C1 segment of cervical spinal cord (tissue), 14 donors: ENCODE measurements at regions not wholly inside any gene's neighbourhood (a gene's known extent, or its start where the extent isn't known, plus 50 kb on each side); places are given as distances from the start of the nearest gene placed in this dataset.
A peak's percentile ranks its signal among the peaks of the same experiment; 100 is the strongest.
"Not testable (repeated sequence)": the region's sequence is repeated elsewhere in the genome, so short reads cannot be mapped to it uniquely, and the experiment has no call there.

ENCODE experiments used
- DNase-seq, 14 donors: peaks; one replicate each; lab custom pipeline; 2025; lab: John Stamatoyannopoulos, UW

- no peak for DNase-seq
Observed at GRCh38 chr5:116806836-116807235, 232.2 kb upstream of the SEMA6A start.

GRCh38 chr5:116799401-116799800 is 224.8 kb upstream of the SEMA6A start:
- no peak for DNase-seq

- no peak for DNase-seq
Observed at GRCh38 chr5:116795189-116795588, 220.6 kb upstream of the SEMA6A start.

- no peak for DNase-seq
Observed at GRCh38 chr5:116789522-116789921, 214.9 kb upstream of the SEMA6A start.

GRCh38 chr5:116788851-116789403 is 214.3 kb upstream of the SEMA6A start:
- DNase-seq = peak in 1 of 14 donors; percentile 52

- DNase-seq = no peak
Observed at GRCh38 chr5:116787570-116787969, 212.9 kb upstream of the SEMA6A start.

- peak in 1 of 14 donors; percentile 2 for DNase-seq
Observed at GRCh38 chr5:116785106-116785505, 210.5 kb upstream of the SEMA6A start.

DNA sequence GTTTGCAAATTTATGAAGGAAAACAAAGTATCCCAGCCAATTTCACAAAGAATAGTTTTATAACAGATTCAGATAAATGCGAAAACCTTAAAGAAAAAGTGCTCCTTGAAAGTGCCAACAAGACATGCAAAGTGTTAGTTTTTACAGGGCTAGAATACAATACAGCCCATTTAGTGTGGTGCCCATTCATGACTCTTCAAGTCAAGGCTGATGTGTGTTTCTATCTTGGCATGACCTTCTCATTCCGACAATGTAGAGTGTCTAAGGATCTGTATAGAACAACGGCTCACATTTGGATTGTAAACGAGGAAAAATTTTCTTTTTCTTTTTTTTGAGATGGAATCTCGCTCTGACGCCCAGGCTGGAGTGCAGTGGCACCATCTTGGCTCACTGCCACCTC is 205.2 kb upstream of the SEMA6A start:
- DNase-seq = no peak

DNA sequence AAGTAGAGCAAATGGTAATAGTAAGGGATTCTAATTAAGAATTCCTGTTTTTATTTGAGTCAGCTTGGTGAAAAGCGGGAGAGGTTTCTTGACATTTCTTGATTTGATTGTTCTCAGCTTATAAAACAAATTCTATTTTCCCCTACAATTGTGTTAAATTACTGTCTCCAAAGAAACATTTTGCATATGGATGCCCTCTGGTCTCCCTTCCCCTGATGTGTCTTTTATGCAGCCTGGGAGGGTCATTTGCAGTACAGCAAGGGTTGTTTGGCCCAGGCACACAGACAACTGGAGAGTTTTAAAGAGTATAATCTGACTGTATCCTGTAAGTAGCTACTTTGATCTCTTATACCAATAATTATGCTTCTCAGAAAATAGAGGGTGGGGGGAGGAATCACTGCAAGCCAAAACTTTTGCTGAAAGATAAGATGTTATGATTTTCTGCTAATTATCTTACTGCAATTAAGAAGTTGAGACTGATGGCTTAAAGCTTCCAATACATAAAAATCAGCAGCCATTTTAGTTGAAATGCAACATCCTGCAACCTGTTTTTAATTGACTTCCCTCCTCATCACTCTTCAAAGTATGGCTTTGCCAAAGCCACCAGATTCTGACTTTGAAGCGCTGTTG is 204.1 kb upstream of the SEMA6A start:
- DNase-seq = no peak

- DNase-seq = peak in 12 of 14 donors; percentile 8 to 58 (median 20)
Observed at GRCh38 chr5:116778032-116778431, 203.4 kb upstream of the SEMA6A start.

GRCh38 chr5:116773926-116774325 is 199.3 kb upstream of the SEMA6A start:
- no peak for DNase-seq

DNA sequence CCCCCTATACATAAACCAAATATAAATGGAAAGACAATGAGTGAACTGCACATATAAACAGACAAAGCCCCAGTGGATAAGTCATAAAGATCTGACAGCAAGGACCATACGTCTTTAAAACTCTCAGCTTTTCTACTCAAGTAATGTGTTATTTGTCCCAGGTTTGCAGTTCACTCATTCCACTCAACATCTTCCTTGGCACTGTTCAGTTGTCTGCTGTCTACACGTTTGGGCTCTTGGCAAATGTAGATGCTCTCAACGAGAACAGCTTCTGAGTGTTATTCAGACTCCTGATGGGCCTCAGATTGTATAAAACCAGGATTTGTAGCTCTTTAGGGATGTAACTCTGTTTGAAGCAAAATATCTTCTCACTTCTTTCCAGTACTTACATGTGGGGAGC is 198.2 kb upstream of the SEMA6A start:
- DNase-seq = no peak

DNA sequence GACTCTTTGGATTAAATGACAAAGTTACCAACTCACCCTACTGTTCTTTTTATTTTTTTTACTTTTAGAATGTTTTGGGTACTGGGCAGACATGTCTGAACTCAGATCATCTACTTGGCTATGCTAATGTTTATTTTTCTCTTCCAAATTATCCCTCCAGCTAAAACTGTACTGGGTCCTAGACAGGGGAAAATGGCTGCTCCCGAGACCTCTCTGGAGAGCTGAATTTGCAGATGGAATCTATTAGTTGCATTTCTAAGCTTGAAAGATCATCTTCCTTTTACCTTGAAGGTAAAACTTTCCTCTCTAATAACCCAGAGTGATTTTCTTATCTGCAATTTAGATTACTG is 197.5 kb upstream of the SEMA6A start:
- no peak for DNase-seq

- DNase-seq = peak in 1 of 14 donors; percentile 3
Observed at GRCh38 chr5:116771466-116772151, 197.0 kb upstream of the SEMA6A start.

- DNase-seq = not testable (repeated sequence)
Observed at GRCh38 chr5:116769953-116770352, 195.3 kb upstream of the SEMA6A start.

DNA sequence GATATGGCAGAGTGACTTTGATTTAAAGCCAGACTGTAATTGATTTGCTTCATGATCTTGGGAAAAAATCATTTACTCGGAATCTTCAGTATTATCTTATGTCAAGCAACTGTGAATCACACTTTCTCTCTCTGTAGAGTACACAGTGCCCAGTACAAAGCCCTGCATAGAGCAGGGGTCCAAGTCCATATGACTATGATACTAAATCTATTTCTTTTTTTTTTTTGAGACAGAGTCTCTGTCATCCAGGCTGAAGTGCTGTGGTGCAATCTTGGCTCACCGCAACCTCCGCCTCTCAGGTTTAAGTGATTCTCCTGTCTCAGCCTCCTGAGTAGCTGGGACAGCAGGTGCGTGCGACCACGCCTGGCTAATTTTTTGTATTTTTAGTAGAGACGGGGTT is 194.8 kb upstream of the SEMA6A start:
- DNase-seq = no peak

GRCh38 chr5:116766470-116766947 is 191.9 kb upstream of the SEMA6A start:
- DNase-seq = peak in 1 of 14 donors; percentile 4

DNA sequence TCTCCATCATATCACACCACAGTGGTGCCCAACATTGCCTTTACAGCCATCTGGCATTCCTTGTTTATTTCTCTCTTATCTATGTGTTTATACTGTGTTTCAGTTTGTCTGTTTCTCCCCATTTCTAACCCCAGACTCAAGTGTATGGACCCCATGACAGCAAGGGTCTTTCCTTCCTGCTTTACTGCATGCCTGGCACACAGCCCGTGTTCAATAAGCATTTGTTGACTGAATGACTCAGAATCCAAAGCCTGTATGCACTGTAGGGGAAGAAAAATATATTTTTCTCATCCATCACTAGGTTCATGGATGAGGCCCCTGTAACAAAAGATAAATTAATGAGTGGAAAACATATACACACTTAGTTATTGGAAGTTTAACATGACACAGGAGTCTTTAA is 190.8 kb upstream of the SEMA6A start:
- DNase-seq = no peak

- no peak for DNase-seq
Observed at GRCh38 chr5:116764941-116765340, 190.3 kb upstream of the SEMA6A start.

DNA sequence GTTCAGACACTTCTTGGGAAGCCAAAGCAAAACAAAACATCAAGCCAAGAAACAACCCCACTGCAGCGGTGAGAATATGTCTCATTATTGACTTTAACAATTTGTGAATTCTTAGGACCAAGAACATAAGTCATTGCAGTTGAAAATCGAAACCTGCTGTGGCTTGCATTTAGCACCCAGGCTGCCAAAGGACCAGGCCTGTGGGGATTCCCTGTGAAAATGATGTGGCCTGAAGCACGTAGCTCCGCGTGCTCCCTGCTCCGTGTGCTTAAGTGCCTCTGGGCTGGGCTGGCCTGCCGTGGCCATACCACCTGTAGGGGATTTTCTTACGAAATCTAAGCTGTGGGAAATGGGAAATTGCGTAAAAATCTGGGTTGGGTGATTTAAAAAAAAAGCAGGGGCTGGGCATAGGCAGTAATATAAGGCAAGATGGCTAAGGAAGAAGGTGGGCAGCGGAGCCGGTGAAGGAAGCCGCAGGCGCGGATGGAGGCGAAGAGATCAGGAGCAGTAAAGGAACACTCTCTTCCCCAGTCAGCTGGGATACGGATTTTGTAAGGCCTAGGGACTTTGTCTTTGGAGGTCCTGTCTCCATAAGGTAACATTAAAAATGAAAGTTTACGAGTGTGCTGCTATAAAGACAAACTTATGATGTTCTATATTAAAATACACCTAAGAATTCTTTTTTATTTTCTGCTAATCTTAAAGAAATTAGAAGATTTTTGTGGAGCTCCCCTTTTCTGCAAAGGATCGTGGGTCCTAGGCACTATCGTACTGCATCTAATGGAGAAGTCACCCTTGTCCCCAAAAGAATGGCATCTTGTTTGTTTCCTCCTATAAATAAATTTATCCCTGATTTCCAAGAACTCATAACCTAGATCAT is 189.6 kb upstream of the SEMA6A start:
- no peak for DNase-seq

GRCh38 chr5:116759860-116760640 is 185.4 kb upstream of the SEMA6A start:
- DNase-seq = peak in 2 of 14 donors; percentile 52 to 67
